ENCODE measurements at regions not wholly inside any gene's neighbourhood (a gene's known extent, or its start where the extent isn't known, plus 50 kb on each side); places are given as distances from the start of the nearest gene placed in this dataset.

- peaks cover 21% of the 10 kb centered on the region for H3K27me3 Mint-ChIP-seq
- Histone ChIP-seq H3K9me3 (ENCODE audit: control extremely low read depth in 1 of 3, control insufficient read depth in 2 of 3, insufficient read depth in 1 of 3, low read length in 2 of 3) (no peaks in the 10 kb centered on the region), H3K9ac (ENCODE audit: low read length) (no peak overlapping the region), H3K27me3 (replicated peaks in 1 of 4; ENCODE audit: control extremely low read depth in 1 of 4, control insufficient read depth in 3 of 4, insufficient read depth in 4 of 4, low read length in 3 of 4) (peaks cover 0 to 10% (median 4%) of the 10 kb centered on the region in 4 experiments), H3K27ac (ENCODE audit: low read length in 2 of 2) (no peak overlapping the region), H3K4me2 (replicated peaks; ENCODE audit: low read depth, low read length, poor library complexity, severe bottlenecking) (no peak overlapping the region), H3K36me3 (replicated peaks in 1 of 2; ENCODE audit: control extremely low read depth in 1 of 2, control insufficient read depth in 1 of 2, extremely low read depth in 1 of 2, insufficient read depth in 2 of 2, low read length in 1 of 2) (no peaks in the 10 kb centered on the region), H3K4me3 (ENCODE audit: control extremely low read depth in 1 of 5, extremely low read depth in 1 of 5, insufficient read depth in 1 of 5, low read depth in 2 of 5, low read length in 4 of 5) (no peak overlapping the region), H3K79me2 (ENCODE audit: control insufficient read depth, insufficient read depth, low read length) (no peaks in the 10 kb centered on the region), H3K4me1 (ENCODE audit: control insufficient read depth in 2 of 2, insufficient read depth in 2 of 2, low read length in 2 of 2) (no peaks in the 10 kb centered on the region), H4K20me1 (ENCODE audit: control insufficient read depth, insufficient read depth, low read length, poor library complexity, severe bottlenecking) (no peaks in the 10 kb centered on the region), H2AFZ (ENCODE audit: insufficient read depth, low read depth, low read length, poor library complexity, severe bottlenecking) (no peak overlapping the region)
- no peak overlapping the region for H3K4me3 Mint-ChIP-seq
- no peak for ATAC-seq (ENCODE audit: low read depth)
- intact Hi-C loops (cut with micrococcal nuclease), result no loop called here
- ChIA-PET POLR2A (no interaction called here), CTCF (interaction anchor here (0.8 to 1.2 kb wide), 3 partner anchors 11 to 960 kb away, joined by 3 to 4 read pairs (median 4); no protein-coding TSS in a partner anchor)
- H3K9me3 Mint-ChIP-seq (ENCODE audit: insufficient read depth), result no peaks in the 10 kb centered on the region
- H3K27ac Mint-ChIP-seq, result no peak overlapping the region
- no peak for DNase-seq
- 100% methylated on average over 1 of the region's 4 CpGs for WGBS (ENCODE audit: insufficient coverage)
- TF ChIP-seq, protein P1, sequence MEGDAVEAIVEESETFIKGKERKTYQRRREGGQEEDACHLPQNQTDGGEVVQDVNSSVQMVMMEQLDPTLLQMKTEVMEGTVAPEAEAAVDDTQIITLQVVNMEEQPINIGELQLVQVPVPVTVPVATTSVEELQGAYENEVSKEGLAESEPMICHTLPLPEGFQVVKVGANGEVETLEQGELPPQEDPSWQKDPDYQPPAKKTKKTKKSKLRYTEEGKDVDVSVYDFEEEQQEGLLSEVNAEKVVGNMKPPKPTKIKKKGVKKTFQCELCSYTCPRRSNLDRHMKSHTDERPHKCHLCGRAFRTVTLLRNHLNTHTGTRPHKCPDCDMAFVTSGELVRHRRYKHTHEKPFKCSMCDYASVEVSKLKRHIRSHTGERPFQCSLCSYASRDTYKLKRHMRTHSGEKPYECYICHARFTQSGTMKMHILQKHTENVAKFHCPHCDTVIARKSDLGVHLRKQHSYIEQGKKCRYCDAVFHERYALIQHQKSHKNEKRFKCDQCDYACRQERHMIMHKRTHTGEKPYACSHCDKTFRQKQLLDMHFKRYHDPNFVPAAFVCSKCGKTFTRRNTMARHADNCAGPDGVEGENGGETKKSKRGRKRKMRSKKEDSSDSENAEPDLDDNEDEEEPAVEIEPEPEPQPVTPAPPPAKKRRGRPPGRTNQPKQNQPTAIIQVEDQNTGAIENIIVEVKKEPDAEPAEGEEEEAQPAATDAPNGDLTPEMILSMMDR (IDR thresholded peaks at IDR 0.05), result no peak
- no peak for TF ChIP-seq EZH2 (IDR thresholded peaks at IDR 0.05; ENCODE audit: borderline replicate concordance, insufficient read depth, low read depth, low read length, poor library complexity, severe bottlenecking)
- H3K4me1 Mint-ChIP-seq, result peaks cover 3% of the 10 kb centered on the region
Observed at GRCh38 chr6:132964101-132964867, 149.9 kb downstream of the RPS12 start.

- Histone ChIP-seq H3K9me3 (ENCODE audit: control extremely low read depth in 1 of 3, control insufficient read depth in 2 of 3, insufficient read depth in 1 of 3, low read length in 2 of 3) (no peaks in the 10 kb centered on the region), H3K27me3 (replicated peaks in 1 of 4; ENCODE audit: control extremely low read depth in 1 of 4, control insufficient read depth in 3 of 4, insufficient read depth in 4 of 4, low read length in 3 of 4) (peaks cover 0 to 10% (median 4%) of the 10 kb centered on the region in 4 experiments), H3K4me2 (replicated peaks; ENCODE audit: low read depth, low read length, poor library complexity, severe bottlenecking) (no peak overlapping the region), H3K36me3 (replicated peaks in 1 of 2; ENCODE audit: control extremely low read depth in 1 of 2, control insufficient read depth in 1 of 2, extremely low read depth in 1 of 2, insufficient read depth in 2 of 2, low read length in 1 of 2) (no peaks in the 10 kb centered on the region), H3K79me2 (ENCODE audit: control insufficient read depth, insufficient read depth, low read length) (no peaks in the 10 kb centered on the region), H4K20me1 (ENCODE audit: control insufficient read depth, insufficient read depth, low read length, poor library complexity, severe bottlenecking) (no peaks in the 10 kb centered on the region), H3K4me3 (ENCODE audit: control extremely low read depth in 1 of 5, extremely low read depth in 1 of 5, insufficient read depth in 1 of 5, low read depth in 2 of 5, low read length in 4 of 5) (no peak overlapping the region), H3K27ac (ENCODE audit: low read length in 2 of 2) (no peak overlapping the region), H2AFZ (ENCODE audit: insufficient read depth, low read depth, low read length, poor library complexity, severe bottlenecking) (no peak overlapping the region), H3K4me1 (ENCODE audit: control insufficient read depth in 2 of 2, insufficient read depth in 2 of 2, low read length in 2 of 2) (no peaks in the 10 kb centered on the region), H3K9ac (ENCODE audit: low read length) (no peak overlapping the region)
- intact Hi-C loops (cut with micrococcal nuclease), result no loop called here
- ChIA-PET CTCF (interaction anchor here (1.2 kb wide), 1 partner anchor 959 kb away, joined by 4 read pairs; no protein-coding TSS in a partner anchor), POLR2A (no interaction called here)
- H3K27ac Mint-ChIP-seq, result no peak overlapping the region
- peaks cover 3% of the 10 kb centered on the region for H3K4me1 Mint-ChIP-seq
- H3K4me3 Mint-ChIP-seq, result no peak overlapping the region
- no peaks in the 10 kb centered on the region for H3K9me3 Mint-ChIP-seq (ENCODE audit: insufficient read depth)
- no peak for TF ChIP-seq EZH2 (IDR thresholded peaks at IDR 0.05; ENCODE audit: borderline replicate concordance, insufficient read depth, low read depth, low read length, poor library complexity, severe bottlenecking)
- TF ChIP-seq, protein P1 (IDR thresholded peaks at IDR 0.05), result no peak
- DNase-seq, result no peak
- peaks cover 20% of the 10 kb centered on the region for H3K27me3 Mint-ChIP-seq
- 29% methylated on average over 1 of the region's 2 CpGs for WGBS (ENCODE audit: insufficient coverage)
- no peak for ATAC-seq (ENCODE audit: low read depth)
Observed at GRCh38 chr6:132964868-132965382, 150.6 kb downstream of the RPS12 start.
